ENCODE measurements at regions not wholly inside any gene's neighbourhood (a gene's known extent, or its start where the extent isn't known, plus 50 kb on each side); places are given as distances from the start of the nearest gene placed in this dataset.

- no peak for DNase-seq
Measured at GRCh38 chr3:116815321-116815720, 105.7 kb downstream of the TUSC7 start.

GRCh38 chr3:116815831-116816588, 106.4 kb downstream of the TUSC7 start:
- H3K36me3 ChIP-seq: no peaks in the 10 kb centered on the region
- no peaks in the 10 kb centered on the region for H3K9me3 ChIP-seq
- ATAC-seq (no peak), DNase-seq (peak in 2 of 4 donors; percentile 34 to 44)
- no peak overlapping the region for H3K4me3 ChIP-seq
- no peaks in the 10 kb centered on the region for H3K4me1 ChIP-seq
- intact Hi-C loops (cut with DNase I): no loop called here
- H3K27me3 ChIP-seq: no peaks in the 10 kb centered on the region
- H3K27ac ChIP-seq: no peak overlapping the region
- TF ChIP-seq CTCF (IDR thresholded peaks at IDR 0.05): no peak

More at GRCh38 chr3:116815321-116815720, 105.7 kb downstream of the TUSC7 start:
- Histone ChIP-seq H3K9me3 (no peaks in the 10 kb centered on the region), H3K4me3 (no peak overlapping the region), H3K27me3 (no peaks in the 10 kb centered on the region), H3K36me3 (no peaks in the 10 kb centered on the region), H3K27ac (no peak overlapping the region), H3K4me1 (no peaks in the 10 kb centered on the region)
- intact Hi-C loops (cut with DNase I): no loop called here
- no peak for TF ChIP-seq CTCF (IDR thresholded peaks at IDR 0.05)
- no peak for ATAC-seq

- no peaks in the 10 kb centered on the region for H3K9me3 ChIP-seq
- H3K27me3 ChIP-seq: no peaks in the 10 kb centered on the region
- no peaks in the 10 kb centered on the region for H3K36me3 ChIP-seq
- H3K27ac ChIP-seq: no peak overlapping the region
- DNase-seq (no peak), ATAC-seq (no peak)
- H3K4me3 ChIP-seq: no peak overlapping the region
- no peaks in the 10 kb centered on the region for H3K4me1 ChIP-seq
- TF ChIP-seq CTCF (IDR thresholded peaks at IDR 0.05): no peak
- intact Hi-C loops (cut with DNase I): no loop called here
Measured at GRCh38 chr3:116821371-116821770, 111.8 kb downstream of the TUSC7 start.

GRCh38 chr3:116824208-116824607, 114.6 kb downstream of the TUSC7 start:
- Histone ChIP-seq H3K9me3 (no peaks in the 10 kb centered on the region), H3K4me1 (no peaks in the 10 kb centered on the region), H3K27ac (no peak overlapping the region), H3K4me3 (no peak overlapping the region), H3K27me3 (no peaks in the 10 kb centered on the region), H3K36me3 (no peaks in the 10 kb centered on the region)
- intact Hi-C loops (cut with DNase I): no loop called here
- ATAC-seq: no peak
- TF ChIP-seq CTCF (IDR thresholded peaks at IDR 0.05): no peak
- DNase-seq: no peak

- intact Hi-C loops (cut with DNase I): no loop called here
- DNase-seq (no peak), ATAC-seq (no peak)
- TF ChIP-seq CTCF (IDR thresholded peaks at IDR 0.05): no peak
- Histone ChIP-seq H3K4me3 (no peak overlapping the region), H3K4me1 (no peaks in the 10 kb centered on the region), H3K27me3 (no peaks in the 10 kb centered on the region), H3K9me3 (no peaks in the 10 kb centered on the region), H3K36me3 (no peaks in the 10 kb centered on the region), H3K27ac (no peak overlapping the region)
Measured at GRCh38 chr3:116833202-116833601, 123.6 kb downstream of the TUSC7 start.
